Bronchial epithelial cell (primary cell): ENCODE measurements at regions not wholly inside any gene's neighbourhood (a gene's known extent, or its start where the extent isn't known, plus 50 kb on each side); places are given as distances from the start of the nearest gene placed in this dataset.

Source experiments
- DNase-seq: peaks from one replicate; pipeline ENCODE4 v3.0.0-alpha.2; 2010; ENCODE audit warnings: low read depth
- FAIRE-seq: peaks from 2 replicates; lab custom pipeline; 2011; peaks lifted over from hg19 to GRCh38; lab: Jason Lieb, UNC
- H3K27me3 ChIP-seq: 2 replicates; pipeline ENCODE4 v1.5.1; 2011; ENCODE audit warnings: low read length; ENCODE audit not compliant: control insufficient read depth, insufficient read depth
- H3K36me3 ChIP-seq: 2 replicates; pipeline ENCODE4 v1.5.1; 2011; ENCODE audit warnings: low read length; ENCODE audit not compliant: control insufficient read depth, insufficient read depth
- H3K4me3 ChIP-seq: 2 replicates; pipeline ENCODE4 v1.5.1; 2011; ENCODE audit warnings: mild to moderate bottlenecking, low read depth, low read length, control low read depth
- TF ChIP-seq, protein P1 (sequence below): IDR thresholded peaks from 2 replicates; pipeline ENCODE4 v1.5.1; 2011; ENCODE audit warnings: mild to moderate bottlenecking, moderate library complexity, low read length, control low read depth, inconsistent platforms; ENCODE audit not compliant: insufficient read depth, severe bottlenecking

DNA sequence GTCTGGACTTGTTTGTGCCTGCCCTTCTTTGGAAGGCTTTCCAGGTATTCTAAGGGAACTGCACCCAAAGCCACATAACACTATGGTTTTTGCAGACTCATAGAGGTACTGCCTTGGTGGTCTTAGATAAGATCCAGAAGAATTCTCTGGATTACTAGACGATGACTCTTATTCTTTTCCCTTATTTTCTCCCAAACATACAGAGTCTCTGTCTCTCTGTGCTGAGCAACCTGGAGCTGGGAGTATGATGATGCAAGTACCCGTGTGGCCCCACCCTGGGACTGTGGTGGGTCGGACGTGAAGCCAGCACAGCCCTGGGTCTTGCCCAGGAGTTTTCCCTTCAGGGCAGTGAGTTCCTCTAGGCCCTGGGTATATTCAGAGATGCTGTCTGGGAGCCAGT, 1342.4 kb upstream of the TENM3 start:
- peak; percentile 5 for DNase-seq
- no peaks in the 10 kb centered on the region for H3K27me3 ChIP-seq
- H3K4me3 ChIP-seq, result no peak overlapping the region
- H3K36me3 ChIP-seq, result no peaks in the 10 kb centered on the region
- FAIRE-seq, result no peak
- TF ChIP-seq, protein P1, sequence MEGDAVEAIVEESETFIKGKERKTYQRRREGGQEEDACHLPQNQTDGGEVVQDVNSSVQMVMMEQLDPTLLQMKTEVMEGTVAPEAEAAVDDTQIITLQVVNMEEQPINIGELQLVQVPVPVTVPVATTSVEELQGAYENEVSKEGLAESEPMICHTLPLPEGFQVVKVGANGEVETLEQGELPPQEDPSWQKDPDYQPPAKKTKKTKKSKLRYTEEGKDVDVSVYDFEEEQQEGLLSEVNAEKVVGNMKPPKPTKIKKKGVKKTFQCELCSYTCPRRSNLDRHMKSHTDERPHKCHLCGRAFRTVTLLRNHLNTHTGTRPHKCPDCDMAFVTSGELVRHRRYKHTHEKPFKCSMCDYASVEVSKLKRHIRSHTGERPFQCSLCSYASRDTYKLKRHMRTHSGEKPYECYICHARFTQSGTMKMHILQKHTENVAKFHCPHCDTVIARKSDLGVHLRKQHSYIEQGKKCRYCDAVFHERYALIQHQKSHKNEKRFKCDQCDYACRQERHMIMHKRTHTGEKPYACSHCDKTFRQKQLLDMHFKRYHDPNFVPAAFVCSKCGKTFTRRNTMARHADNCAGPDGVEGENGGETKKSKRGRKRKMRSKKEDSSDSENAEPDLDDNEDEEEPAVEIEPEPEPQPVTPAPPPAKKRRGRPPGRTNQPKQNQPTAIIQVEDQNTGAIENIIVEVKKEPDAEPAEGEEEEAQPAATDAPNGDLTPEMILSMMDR, result no peak

GRCh38 chr4:180909279-180909678, 1333.9 kb upstream of the TENM3 start:
- no peaks in the 10 kb centered on the region for H3K36me3 ChIP-seq
- TF ChIP-seq, protein P1, result peak; percentile 31
- no peak overlapping the region for H3K4me3 ChIP-seq
- DNase-seq (no peak), FAIRE-seq (no peak)
- H3K27me3 ChIP-seq, result no peaks in the 10 kb centered on the region

DNA sequence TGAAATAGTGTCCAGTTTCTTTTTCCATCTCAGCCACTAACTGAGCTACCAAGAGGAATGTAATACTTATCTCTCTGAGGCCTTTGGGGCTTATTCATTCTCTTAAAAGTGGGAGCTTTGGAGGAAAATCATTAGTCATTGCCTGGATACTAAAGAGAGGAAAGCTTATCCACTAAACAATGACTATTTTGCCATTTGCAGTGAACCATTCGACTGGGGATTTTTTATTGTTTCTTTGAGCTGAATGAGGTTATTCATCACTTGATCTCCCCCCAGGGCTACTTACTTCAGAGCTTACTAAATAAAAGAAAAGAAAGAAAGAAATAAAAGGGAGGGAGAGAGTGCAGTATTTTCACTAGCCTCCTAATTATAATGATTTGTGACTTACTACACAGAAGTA, 1329.5 kb upstream of the TENM3 start:
- H3K4me3 ChIP-seq, result no peak overlapping the region
- DNase-seq (peak; percentile 29), FAIRE-seq (no peak)
- H3K27me3 ChIP-seq, result no peaks in the 10 kb centered on the region
- TF ChIP-seq, protein P1, result no peak
- no peaks in the 10 kb centered on the region for H3K36me3 ChIP-seq

DNA sequence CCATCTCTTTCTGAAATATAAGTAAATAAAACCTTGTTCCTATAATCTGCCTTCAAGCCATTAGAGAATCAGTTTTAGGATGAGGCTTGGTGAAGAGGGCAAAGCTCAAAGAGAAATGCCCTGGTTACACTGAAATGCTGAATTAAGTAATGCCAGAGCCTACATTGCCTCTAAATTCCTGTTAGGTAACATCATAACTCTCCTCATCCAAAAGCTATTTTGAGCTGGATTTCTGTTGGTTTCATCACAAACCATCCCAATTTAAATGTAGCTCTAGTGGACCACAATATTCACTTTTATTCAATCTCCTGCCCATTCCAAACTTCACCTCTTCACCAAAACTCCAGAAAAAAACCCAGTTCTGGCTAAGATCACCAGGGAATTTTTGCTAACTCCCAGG, 1319.7 kb upstream of the TENM3 start:
- TF ChIP-seq, protein P1, result no peak
- no peaks in the 10 kb centered on the region for H3K27me3 ChIP-seq
- H3K36me3 ChIP-seq, result no peaks in the 10 kb centered on the region
- no peak for FAIRE-seq
- peak; percentile 12 for DNase-seq
- H3K4me3 ChIP-seq, result no peak overlapping the region

- peak; percentile 40 for DNase-seq
- H3K4me3 ChIP-seq, result no peak overlapping the region
- FAIRE-seq, result no peak
- H3K36me3 ChIP-seq, result no peaks in the 10 kb centered on the region
- no peaks in the 10 kb centered on the region for H3K27me3 ChIP-seq
- TF ChIP-seq, protein P1, result no peak
Observed at GRCh38 chr4:180925805-180926204, 1317.4 kb upstream of the TENM3 start.

DNA sequence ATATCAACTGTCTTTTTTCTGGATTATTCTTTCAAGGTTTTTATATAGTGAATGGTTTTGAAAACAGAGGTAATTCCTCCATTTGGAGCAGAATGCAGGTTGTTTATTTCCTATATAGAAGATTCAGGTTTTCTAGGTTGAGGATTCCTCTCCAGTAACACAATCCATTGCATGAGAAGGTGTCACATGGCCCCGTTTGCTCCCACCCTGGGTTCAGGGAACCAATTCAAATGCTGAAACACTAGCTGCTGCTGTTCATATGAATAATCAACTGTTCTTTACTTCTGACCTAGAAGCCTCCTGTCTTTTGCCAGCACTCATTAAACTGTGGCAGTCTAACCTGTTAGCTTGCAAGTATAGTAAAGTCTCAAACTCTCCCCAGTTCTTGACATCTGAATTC, 1316.9 kb upstream of the TENM3 start:
- no peaks in the 10 kb centered on the region for H3K36me3 ChIP-seq
- DNase-seq (no peak), FAIRE-seq (no peak)
- no peaks in the 10 kb centered on the region for H3K27me3 ChIP-seq
- TF ChIP-seq, protein P1, result no peak
- H3K4me3 ChIP-seq, result no peak overlapping the region
